ENCODE measurements at regions not wholly inside any gene's neighbourhood (a gene's known extent, or its start where the extent isn't known, plus 50 kb on each side); places are given as distances from the start of the nearest gene placed in this dataset.

DNA sequence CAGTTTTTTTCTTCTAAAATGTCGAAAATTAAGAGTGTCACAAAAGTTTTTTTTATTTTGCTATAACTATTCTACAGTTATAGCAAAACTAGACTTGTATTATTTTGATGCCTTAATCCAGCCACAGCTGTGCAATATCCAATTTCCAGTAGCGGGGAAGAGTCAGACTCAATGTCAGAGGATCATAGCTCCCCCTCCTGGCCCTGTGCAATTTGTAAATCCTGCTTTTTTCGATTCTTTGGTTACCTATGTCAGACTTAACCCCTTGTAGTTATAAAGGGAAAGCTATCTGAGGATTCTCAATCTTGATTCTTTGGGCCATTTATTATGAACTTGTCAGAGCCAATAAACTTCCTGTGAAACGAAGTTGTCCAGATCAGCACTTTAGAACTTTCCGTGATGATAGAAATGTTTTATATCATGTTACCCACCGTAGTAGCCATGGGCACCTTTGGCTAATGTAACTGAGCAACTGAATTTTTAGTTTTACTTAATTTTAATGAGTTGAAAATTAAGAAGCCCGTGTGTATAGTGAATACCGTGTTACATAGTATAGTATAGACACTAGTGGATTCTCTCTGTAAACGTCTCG, 87.7 kb upstream of the PRKCQ start:
- Histone ChIP-seq H3K4me1 (ENCODE audit: control insufficient read depth, insufficient read depth, low read length) (no peaks in the 10 kb centered on the region), H3K36me3 (ENCODE audit: control insufficient read depth, insufficient read depth, low read length) (no peaks in the 10 kb centered on the region), H3K27ac (ENCODE audit: low read length) (no peak overlapping the region), H3K4me3 (ENCODE audit: low read length) (no peak overlapping the region), H3K27me3 (ENCODE audit: control insufficient read depth, insufficient read depth, low read length) (no peaks in the 10 kb centered on the region), H3K9me3 (ENCODE audit: control insufficient read depth, low read depth, low read length) (no peaks in the 10 kb centered on the region)
- WGBS (ENCODE audit: insufficient coverage, low lambda C conversion rate), result 50% methylated on average over 3 of the region's 10 CpGs
- peak in 1 of 2 donors; percentile 17 for DNase-seq

DNA sequence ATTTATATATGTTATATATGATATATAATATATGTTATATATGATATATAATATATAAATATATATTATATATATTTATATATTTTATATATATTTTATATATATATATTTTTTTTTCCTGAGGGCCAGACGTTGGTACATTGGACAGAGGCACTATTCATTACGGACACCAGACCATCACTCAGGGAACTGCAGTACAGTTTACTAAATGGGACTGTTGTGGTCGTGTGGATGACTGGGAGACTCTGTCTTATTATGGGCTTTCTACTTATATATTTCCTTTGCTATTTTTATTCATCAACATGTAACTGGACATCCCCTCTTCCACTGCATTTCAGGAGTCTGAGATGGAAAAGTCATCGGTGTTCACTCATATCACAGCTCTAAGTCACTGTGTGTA, 87.1 kb upstream of the PRKCQ start:
- Histone ChIP-seq H3K36me3 (ENCODE audit: control insufficient read depth, insufficient read depth, low read length) (no peaks in the 10 kb centered on the region), H3K9me3 (ENCODE audit: control insufficient read depth, low read depth, low read length) (no peaks in the 10 kb centered on the region), H3K27ac (ENCODE audit: low read length) (no peak overlapping the region), H3K27me3 (ENCODE audit: control insufficient read depth, insufficient read depth, low read length) (no peaks in the 10 kb centered on the region), H3K4me1 (ENCODE audit: control insufficient read depth, insufficient read depth, low read length) (no peaks in the 10 kb centered on the region), H3K4me3 (ENCODE audit: low read length) (no peak overlapping the region)
- no CpG with 5 or more reads among the region's 4 CpGs for WGBS (ENCODE audit: insufficient coverage, low lambda C conversion rate)
- DNase-seq, result no peak

DNA sequence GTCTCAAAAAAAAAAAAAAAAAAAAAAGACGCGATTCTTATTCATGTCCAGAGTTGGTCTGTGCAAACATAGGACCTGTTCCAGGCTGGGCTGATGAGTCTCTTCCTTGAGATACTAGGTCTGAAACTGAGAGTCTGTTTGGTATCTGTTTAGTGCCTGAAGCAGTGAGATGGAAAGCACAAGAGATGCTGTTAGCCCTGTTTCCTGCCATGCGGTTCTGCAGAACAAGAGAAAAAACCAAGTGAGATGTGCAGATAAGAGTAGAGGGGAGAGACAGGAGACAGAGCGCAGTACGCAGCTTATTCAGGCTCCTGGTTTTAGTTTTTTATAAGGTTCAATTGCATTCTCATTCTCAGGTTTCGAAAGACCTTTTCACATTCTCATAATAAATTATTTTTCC, 85.8 kb upstream of the PRKCQ start:
- Histone ChIP-seq H3K27ac (ENCODE audit: low read length) (no peak overlapping the region), H3K9me3 (ENCODE audit: control insufficient read depth, low read depth, low read length) (no peaks in the 10 kb centered on the region), H3K36me3 (ENCODE audit: control insufficient read depth, insufficient read depth, low read length) (no peaks in the 10 kb centered on the region), H3K4me1 (ENCODE audit: control insufficient read depth, insufficient read depth, low read length) (no peaks in the 10 kb centered on the region), H3K4me3 (ENCODE audit: low read length) (no peak overlapping the region), H3K27me3 (ENCODE audit: control insufficient read depth, insufficient read depth, low read length) (no peaks in the 10 kb centered on the region)
- 80% methylated on average over 1 of the region's 6 CpGs for WGBS (ENCODE audit: insufficient coverage, low lambda C conversion rate)
- no peak for DNase-seq

DNA sequence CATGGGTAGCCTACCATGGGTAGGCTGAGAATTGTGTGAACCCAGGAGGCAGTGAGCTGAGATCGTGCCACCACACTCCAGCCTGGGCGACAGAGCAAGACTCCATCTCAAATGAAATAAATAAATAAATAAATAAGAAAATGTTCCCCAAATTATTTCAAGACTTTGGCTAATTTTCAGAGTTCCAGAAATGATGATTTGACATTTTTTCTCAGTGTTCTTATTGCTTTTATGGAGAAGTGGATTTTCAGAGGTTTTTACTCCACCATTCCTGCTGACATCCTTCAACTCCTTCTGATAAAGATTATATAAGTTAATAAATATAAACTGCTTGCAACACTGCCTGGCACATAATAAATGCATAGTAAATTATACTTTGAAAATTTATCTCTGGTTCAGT, 80.4 kb upstream of the PRKCQ start:
- WGBS (ENCODE audit: insufficient coverage, low lambda C conversion rate), result no CpG with 5 or more reads among the region's 2 CpGs
- no peak for DNase-seq
- no peak overlapping the region for H3K27ac ChIP-seq (ENCODE audit: low read length)
- H3K9me3 ChIP-seq (ENCODE audit: control insufficient read depth, low read depth, low read length), result no peaks in the 10 kb centered on the region
- no peak overlapping the region for H3K4me3 ChIP-seq (ENCODE audit: low read length)
- no peaks in the 10 kb centered on the region for H3K27me3 ChIP-seq (ENCODE audit: control insufficient read depth, insufficient read depth, low read length)
- H3K36me3 ChIP-seq (ENCODE audit: control insufficient read depth, insufficient read depth, low read length), result no peaks in the 10 kb centered on the region
- H3K4me1 ChIP-seq (ENCODE audit: control insufficient read depth, insufficient read depth, low read length), result no peaks in the 10 kb centered on the region

DNA sequence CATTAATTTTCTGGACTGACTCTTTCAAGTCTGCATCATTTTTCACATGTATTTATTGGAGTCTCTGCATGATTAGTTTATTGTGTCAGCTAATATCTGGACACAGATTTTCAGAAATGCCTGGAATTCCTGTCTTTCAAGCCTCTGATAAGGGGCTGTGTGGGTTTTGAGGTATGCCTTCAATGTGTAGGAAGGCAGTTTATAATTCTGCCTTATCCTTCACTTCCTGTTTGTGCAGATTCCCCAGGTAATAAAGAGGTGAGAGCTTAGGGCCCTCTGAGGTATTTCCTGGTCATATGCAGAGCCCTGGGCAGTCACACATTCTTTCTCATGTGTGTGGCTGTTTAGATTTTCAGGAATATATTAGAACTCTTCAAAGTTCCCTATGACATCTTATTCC, 79.4 kb upstream of the PRKCQ start:
- Histone ChIP-seq H3K36me3 (ENCODE audit: control insufficient read depth, insufficient read depth, low read length) (no peaks in the 10 kb centered on the region), H3K4me1 (ENCODE audit: control insufficient read depth, insufficient read depth, low read length) (no peaks in the 10 kb centered on the region), H3K27ac (ENCODE audit: low read length) (no peak overlapping the region), H3K27me3 (ENCODE audit: control insufficient read depth, insufficient read depth, low read length) (no peaks in the 10 kb centered on the region), H3K9me3 (ENCODE audit: control insufficient read depth, low read depth, low read length) (no peaks in the 10 kb centered on the region), H3K4me3 (ENCODE audit: low read length) (no peak overlapping the region)
- no peak for DNase-seq

DNA sequence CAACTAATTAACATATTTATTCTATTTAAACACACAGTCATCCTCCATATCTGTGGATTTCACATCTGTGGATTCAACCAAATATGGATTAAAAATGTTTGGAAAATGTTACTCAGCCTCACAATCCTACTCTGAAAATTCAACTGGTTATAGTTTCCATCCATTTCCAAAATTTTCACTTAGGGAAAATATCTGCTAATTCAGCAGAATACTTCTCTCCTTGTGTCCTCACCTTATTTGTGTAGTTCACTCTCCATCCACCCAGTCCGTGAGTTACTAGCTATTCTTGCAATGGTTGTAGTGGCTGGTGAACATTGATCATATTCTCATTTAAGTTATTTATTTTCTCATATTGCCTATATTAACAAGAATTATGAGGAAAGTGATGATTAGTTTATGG, 77.6 kb upstream of the PRKCQ start:
- no peaks in the 10 kb centered on the region for H3K27me3 ChIP-seq (ENCODE audit: control insufficient read depth, insufficient read depth, low read length)
- H3K36me3 ChIP-seq (ENCODE audit: control insufficient read depth, insufficient read depth, low read length), result no peaks in the 10 kb centered on the region
- no peak overlapping the region for H3K27ac ChIP-seq (ENCODE audit: low read length)
- no peak for DNase-seq
- WGBS (ENCODE audit: insufficient coverage, low lambda C conversion rate), result no CpG with 5 or more reads among the region's 1 CpG
- no peaks in the 10 kb centered on the region for H3K4me1 ChIP-seq (ENCODE audit: control insufficient read depth, insufficient read depth, low read length)
- no peak overlapping the region for H3K4me3 ChIP-seq (ENCODE audit: low read length)
- no peaks in the 10 kb centered on the region for H3K9me3 ChIP-seq (ENCODE audit: control insufficient read depth, low read depth, low read length)

DNA sequence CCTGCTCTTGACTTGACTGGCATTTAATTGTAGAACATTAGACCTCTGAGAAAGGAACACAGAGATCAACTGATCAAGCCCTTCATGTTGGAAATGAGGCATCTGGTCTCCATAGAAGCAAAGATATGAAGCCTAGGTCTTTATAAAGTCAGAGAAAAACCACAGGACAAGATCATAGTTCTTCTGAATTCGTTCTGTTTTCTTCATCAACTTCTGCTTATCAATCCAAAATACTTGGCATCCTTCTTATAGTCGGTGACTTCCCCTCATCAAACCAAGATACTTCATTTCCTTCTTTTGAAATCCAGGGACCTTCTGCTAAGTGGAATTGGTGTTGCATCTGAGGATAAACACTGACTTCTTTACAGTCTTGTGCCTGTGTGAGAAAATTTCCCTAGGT, 77.1 kb upstream of the PRKCQ start:
- Histone ChIP-seq H3K36me3 (ENCODE audit: control insufficient read depth, insufficient read depth, low read length) (no peaks in the 10 kb centered on the region), H3K4me1 (ENCODE audit: control insufficient read depth, insufficient read depth, low read length) (no peaks in the 10 kb centered on the region), H3K27ac (ENCODE audit: low read length) (no peak overlapping the region), H3K9me3 (ENCODE audit: control insufficient read depth, low read depth, low read length) (no peaks in the 10 kb centered on the region), H3K4me3 (ENCODE audit: low read length) (no peak overlapping the region), H3K27me3 (ENCODE audit: control insufficient read depth, insufficient read depth, low read length) (no peaks in the 10 kb centered on the region)
- no peak for DNase-seq
- WGBS (ENCODE audit: insufficient coverage, low lambda C conversion rate), result 67% methylated on average over 1 of the region's 2 CpGs

DNA sequence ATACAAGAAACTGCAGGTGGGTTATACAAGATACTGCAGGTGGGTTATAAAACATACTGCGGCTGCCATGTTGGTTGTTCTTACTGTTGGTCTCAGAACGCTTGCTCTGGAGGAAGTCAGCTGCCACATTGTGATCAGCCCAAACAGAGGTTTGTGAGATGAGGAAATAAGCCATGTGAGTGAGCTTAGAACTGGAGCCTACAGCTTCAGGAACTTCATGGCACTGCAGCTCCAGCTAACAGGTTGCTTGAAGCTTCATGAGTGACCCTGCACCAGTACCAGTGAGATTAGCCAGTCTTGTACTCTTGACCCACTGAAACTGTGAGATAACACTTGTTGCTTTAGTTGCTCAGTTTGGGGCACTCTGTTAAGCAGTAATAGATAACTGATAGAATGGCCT, 74.5 kb upstream of the PRKCQ start:
- Histone ChIP-seq H3K4me3 (ENCODE audit: low read length) (no peak overlapping the region), H3K27ac (ENCODE audit: low read length) (no peak overlapping the region), H3K36me3 (ENCODE audit: control insufficient read depth, insufficient read depth, low read length) (no peaks in the 10 kb centered on the region), H3K27me3 (ENCODE audit: control insufficient read depth, insufficient read depth, low read length) (no peaks in the 10 kb centered on the region), H3K9me3 (ENCODE audit: control insufficient read depth, low read depth, low read length) (no peaks in the 10 kb centered on the region), H3K4me1 (ENCODE audit: control insufficient read depth, insufficient read depth, low read length) (no peaks in the 10 kb centered on the region)
- no CpG with 5 or more reads among the region's 2 CpGs for WGBS (ENCODE audit: insufficient coverage, low lambda C conversion rate)
- peak in 1 of 2 donors; percentile 29 for DNase-seq

DNA sequence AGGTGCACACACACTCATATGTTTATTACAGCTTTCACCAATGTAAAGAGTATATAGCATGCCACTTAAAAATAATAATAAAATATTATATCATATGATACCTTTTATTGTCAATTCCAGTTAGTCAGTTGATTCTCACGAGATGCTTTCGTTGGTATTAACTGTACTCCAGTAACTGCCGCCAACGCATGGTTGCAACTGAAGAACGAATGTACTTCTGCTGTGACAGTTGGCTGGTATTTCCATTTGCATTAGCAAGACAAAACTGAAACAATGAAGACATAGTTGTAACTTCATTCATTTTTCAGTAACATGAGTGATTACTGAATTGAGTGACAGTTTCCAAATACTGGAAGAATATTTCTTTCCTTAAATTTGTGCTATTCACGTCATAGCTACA, 70.5 kb upstream of the PRKCQ start:
- no peaks in the 10 kb centered on the region for H3K4me1 ChIP-seq (ENCODE audit: control insufficient read depth, insufficient read depth, low read length)
- H3K36me3 ChIP-seq (ENCODE audit: control insufficient read depth, insufficient read depth, low read length), result no peaks in the 10 kb centered on the region
- H3K9me3 ChIP-seq (ENCODE audit: control insufficient read depth, low read depth, low read length), result no peaks in the 10 kb centered on the region
- DNase-seq, result no peak
- peaks cover 3% of the 10 kb centered on the region for H3K27me3 ChIP-seq (ENCODE audit: control insufficient read depth, insufficient read depth, low read length)
- WGBS (ENCODE audit: insufficient coverage, low lambda C conversion rate), result 100% methylated on average over 4 of the region's 6 CpGs
- H3K27ac ChIP-seq (ENCODE audit: low read length), result no peak overlapping the region
- no peak overlapping the region for H3K4me3 ChIP-seq (ENCODE audit: low read length)

DNA sequence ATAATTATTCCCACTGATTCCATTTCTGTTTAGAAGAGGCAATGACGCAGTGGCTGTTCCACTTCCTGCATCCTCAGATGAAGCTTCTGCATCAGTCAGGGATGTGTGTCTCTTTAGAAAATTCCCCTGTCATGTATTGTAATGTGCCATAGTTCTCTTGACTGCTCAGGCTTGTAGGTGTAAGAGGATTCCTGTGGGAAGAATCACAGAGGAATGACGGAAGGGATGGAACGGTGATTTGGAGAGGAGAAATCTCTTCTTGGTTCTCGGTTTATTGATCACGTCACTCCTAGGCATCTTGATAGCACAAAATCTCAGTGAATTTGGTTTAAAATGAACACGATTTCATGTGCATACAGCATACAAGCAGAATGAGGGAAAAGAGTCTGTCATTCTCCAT, 69.8 kb upstream of the PRKCQ start:
- H3K9me3 ChIP-seq (ENCODE audit: control insufficient read depth, low read depth, low read length), result no peaks in the 10 kb centered on the region
- H3K36me3 ChIP-seq (ENCODE audit: control insufficient read depth, insufficient read depth, low read length), result no peaks in the 10 kb centered on the region
- H3K27me3 ChIP-seq (ENCODE audit: control insufficient read depth, insufficient read depth, low read length), result peaks cover 3% of the 10 kb centered on the region
- WGBS (ENCODE audit: insufficient coverage, low lambda C conversion rate), result no CpG with 5 or more reads among the region's 6 CpGs
- DNase-seq, result no peak
- no peaks in the 10 kb centered on the region for H3K4me1 ChIP-seq (ENCODE audit: control insufficient read depth, insufficient read depth, low read length)
- no peak overlapping the region for H3K27ac ChIP-seq (ENCODE audit: low read length)
- no peak overlapping the region for H3K4me3 ChIP-seq (ENCODE audit: low read length)

DNA sequence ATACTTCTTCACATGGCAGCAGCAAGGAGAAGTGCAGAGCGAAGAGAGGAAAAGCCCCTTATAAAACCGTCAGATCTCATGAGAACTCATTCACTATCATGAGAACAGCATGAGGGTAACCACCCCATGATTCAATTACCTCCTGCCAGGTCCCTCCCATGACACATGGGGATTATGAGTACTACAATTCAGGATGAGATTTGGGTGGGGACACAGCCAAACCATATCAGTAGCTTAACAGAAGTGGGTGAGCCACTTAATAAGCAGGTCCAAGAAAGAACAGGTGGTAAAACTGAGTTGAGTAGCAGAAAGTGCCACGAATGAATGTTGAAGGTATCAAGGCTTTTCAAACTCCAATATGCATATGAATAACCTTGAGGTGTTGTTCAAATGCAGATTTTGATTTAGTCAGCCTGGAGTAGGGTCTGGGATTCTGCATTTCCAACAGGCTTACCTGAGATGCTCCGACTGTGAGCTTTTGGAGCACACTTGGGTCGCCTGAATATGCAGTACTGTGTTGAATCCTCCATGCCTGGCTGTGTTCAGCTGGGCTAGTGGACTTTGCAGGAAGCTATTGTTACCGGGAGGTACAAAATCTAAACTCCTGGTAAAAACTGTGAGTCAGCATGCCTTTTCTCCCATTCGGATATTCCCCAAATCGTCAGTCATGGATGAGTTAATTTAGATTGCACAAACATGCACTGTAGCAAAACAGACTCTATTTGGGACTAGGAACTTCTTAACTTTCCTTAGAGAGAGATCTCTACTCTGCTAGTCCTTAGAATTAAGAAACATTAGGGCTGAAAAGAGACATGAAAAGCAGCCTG, 69.0 kb upstream of the PRKCQ start:
- H3K27ac ChIP-seq (ENCODE audit: low read length), result no peak overlapping the region
- no peaks in the 10 kb centered on the region for H3K9me3 ChIP-seq (ENCODE audit: control insufficient read depth, low read depth, low read length)
- no peak for DNase-seq
- peaks cover 3% of the 10 kb centered on the region for H3K27me3 ChIP-seq (ENCODE audit: control insufficient read depth, insufficient read depth, low read length)
- no CpG with 5 or more reads among the region's 8 CpGs for WGBS (ENCODE audit: insufficient coverage, low lambda C conversion rate)
- H3K4me3 ChIP-seq (ENCODE audit: low read length), result no peak overlapping the region
- H3K36me3 ChIP-seq (ENCODE audit: control insufficient read depth, insufficient read depth, low read length), result no peaks in the 10 kb centered on the region
- H3K4me1 ChIP-seq (ENCODE audit: control insufficient read depth, insufficient read depth, low read length), result no peaks in the 10 kb centered on the region
